Skin epidermis (tissue), 12 donors: ENCODE measurements at regions not wholly inside any gene's neighbourhood (a gene's known extent, or its start where the extent isn't known, plus 50 kb on each side); places are given as distances from the start of the nearest gene placed in this dataset.
"Not testable (repeated sequence)": the region's sequence is repeated elsewhere in the genome, so short reads cannot be mapped to it uniquely, and the experiment has no call there.

Experiments
- H3K27ac ChIP-seq, 21 experiments: fragments of 200-600 bp; sonication (generic) in 11 of 21; one replicate each; pipeline ENCODE4 v1.5.0; 2020; ENCODE audit warnings: mild to moderate bottlenecking in 3 of 21, inconsistent platforms in 2 of 21, moderate library complexity in 2 of 21
- H3K4me3 ChIP-seq, 7 experiments: fragments of 200-600 bp; sonication (generic) in 2 of 7; one replicate each; pipeline ENCODE4 v1.5.0; 2020; ENCODE audit warnings: inconsistent platforms in 2 of 7, mild to moderate bottlenecking in 2 of 7, moderate library complexity in 1 of 7

DNA sequence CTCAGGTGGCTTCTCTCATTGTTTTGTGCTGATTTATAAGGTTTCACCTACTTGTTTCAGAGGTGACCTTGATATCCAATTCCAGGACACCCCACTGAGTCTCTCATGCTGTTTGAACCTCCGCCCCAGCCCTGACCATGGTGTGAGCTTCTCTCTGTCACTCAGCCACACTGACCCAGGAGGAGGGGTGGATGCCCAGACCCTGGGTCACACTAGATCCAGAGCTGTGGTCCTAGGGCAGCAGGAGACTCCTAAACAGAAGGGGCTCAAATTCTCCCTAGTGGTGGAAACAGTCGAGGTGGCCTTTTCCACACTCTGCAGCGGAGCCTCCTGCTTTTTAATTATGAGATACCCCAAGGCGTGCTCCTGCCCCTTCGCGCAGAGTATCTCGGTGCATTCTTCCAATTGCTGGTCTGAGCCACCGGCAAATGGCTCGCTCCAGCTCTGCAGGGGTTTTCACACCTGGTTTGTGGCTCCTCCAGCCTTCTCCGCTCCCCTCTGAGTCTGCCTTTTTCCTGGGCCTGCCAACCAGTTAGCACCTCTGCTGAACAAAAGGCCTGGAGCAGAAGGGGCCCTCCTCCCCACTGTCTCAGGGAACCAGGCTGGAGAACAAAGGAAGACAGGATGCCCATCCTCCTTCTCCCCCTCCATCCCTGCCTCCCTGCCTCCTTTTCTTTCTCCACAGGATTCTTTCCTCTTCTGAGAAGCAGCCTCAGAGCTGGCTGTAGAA, 147.3 kb upstream of the SPRED2 start:
- H3K4me3 ChIP-seq, result no peak overlapping the region

DNA sequence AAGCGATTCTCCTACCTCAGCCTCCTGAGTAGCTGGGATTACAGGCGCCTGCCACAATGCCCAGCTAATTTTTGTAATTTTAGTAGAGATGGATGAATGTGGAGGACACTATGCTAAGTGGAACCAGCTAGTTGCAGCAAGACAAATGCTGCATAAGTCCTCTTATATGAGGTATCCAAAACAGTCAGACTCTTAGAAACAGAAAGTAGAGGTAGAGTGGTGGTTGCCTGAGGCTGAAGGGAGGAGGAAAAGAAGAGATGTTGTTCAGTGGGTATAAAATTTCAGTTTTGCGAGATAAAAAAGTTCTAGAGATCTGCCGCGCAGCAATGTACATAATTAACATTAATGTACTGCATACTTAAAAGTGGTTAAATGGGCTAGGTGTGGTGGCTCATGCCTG, 145.3 kb upstream of the SPRED2 start:
- H3K4me3 ChIP-seq, result no peak overlapping the region
- peak overlapping the region in 7 of 21 experiments; percentile 13 to 79 (median 52) for H3K27ac ChIP-seq

More for the DNA sequence above, 147.3 kb upstream of the SPRED2 start:
- no peak overlapping the region for H3K27ac ChIP-seq

DNA sequence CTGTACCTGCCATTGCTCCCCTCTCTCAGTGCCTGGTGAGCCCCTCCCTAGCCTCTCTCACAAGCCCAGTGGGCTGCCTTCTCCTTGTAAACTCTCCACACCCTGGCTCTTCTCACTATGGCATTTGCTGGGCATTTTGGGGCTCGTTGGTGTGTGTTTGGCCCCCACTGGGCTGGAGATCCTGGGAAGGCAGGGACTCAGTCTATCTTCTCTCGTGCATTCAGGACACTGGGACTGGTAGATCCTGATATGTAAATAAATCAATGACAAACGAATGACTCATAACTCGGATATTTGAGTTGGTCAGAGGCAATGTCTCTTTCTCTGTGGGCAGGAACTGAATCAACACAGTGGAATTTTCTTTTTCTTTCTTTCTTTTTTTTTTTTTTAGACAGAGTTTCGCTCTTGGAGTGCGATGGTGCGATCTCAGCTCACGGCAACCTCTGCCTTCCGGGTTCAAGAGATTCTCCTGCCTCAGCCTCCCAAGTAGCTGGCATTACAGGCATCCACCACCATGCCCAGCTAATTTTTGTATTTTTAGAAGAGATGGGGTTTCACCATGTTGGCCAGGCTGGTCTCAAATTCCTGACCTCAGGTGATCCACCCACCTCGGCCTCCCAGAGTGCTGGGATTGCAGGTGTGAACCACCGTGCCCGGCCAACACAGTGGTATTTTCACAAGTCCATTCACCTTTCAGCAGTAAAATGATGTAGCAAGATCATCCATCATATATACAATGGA, 144.6 kb upstream of the SPRED2 start:
- H3K4me3 ChIP-seq, result no peak overlapping the region
- peak overlapping the region in 12 of 21 experiments; percentile 0 to 79 (median 44) for H3K27ac ChIP-seq

DNA sequence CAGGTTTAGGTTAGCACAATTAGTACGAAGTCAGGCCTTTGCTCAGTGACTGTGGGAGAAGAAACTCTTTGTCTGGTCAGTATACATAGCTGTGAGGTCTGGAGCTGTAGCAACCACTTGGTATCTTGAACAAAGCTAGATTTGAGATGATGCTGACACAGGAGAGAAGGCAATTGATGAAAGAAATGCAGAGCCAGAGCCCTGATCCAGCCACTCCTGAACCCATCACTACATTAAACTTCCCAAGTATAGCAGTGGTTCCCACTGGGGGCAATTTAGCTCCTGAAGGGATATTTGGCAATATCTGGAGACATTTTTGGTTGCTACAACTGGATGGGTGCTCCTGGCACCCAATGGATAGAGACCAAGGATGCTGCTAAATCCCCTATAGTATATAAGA, 143.9 kb upstream of the SPRED2 start:
- Histone ChIP-seq H3K27ac (peak overlapping the region in 11 of 21 experiments; percentile 0 to 79 (median 45)), H3K4me3 (no peak overlapping the region)

DNA sequence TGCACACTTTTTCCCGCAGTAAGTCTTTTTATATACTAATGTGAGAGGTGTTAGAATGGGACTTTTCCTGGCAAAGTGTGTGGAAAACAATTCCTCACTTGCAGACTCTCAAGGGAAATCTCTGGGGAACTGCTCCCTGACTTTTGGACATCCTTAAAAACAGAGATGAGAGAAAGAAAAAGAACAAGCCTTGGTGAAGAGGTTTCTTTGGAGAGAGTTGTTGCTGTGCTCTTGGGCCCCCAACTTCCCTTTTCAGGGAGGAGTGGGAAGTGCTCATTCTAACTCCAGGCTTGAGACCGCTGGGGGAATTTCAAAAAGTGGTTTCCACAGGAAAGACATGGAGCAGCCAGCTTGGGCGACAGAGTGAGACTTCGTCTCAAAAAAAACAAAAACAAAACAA, 142.6 kb upstream of the SPRED2 start:
- Histone ChIP-seq H3K4me3 (no peak overlapping the region), H3K27ac (peak overlapping the region in 6 of 21 experiments; percentile 1 to 79 (median 18))

DNA sequence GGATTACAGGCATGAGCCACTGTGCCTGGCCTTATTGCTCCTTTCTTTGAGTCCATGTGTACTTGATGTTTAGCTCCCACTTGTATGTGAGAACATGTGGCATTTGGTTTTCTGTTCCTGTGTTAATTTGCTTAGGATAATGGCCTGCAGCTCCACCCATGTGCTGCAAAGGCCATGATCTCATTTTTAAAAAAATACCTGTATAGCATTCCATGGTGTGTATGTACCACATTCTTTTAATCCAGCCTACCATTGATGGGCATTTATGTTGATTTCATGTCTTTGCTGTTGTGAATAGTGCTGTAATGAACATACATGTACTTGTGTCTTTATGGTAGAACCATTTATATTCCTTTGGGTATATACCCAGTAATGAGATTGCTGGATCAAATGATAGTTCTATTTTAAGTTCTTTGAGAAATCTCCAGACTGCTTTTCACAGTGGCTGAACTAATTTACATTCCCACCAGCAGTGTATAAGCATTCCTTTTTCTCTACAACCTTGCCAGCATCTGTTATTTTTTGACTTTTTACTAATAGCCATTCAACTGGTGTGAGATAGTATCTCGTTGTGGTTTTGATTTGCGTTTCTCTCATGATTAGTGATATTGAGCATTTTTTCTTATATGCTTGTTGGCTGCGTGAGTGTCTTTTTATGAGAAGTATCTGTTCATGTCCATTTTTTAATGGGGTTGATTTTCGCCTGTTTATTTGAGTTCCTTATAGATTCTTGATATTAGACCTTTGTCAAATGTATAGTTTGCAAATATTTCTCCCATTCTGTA, 136.4 kb upstream of the SPRED2 start:
- not testable (repeated sequence) for H3K27ac ChIP-seq

DNA sequence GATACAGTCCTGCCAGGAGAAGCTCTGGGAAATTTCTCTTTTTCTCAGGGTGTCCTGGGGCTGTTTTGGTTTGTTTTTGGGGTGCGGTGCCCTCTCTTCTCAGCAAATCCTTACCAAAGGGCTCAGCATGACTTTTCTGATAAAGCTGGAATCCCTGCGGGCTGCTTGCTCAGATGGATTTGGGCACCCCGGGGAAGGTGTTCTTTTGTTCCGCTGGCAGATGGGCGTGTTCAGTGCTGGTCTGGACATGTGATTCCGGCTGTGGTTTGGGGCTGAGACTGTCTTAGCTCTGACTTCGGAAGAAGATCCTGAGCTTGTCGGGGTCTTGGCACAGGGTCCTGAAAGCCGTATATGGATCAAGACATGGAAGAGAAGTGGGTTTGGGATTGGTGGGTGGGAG, 134.2 kb upstream of the SPRED2 start:
- peak overlapping the region in 17 of 21 experiments; percentile 2 to 83 (median 67) for H3K27ac ChIP-seq
- H3K4me3 ChIP-seq, result peak overlapping the region in 4 of 7 experiments; percentile 1 to 27 (median 8)

More for the DNA sequence above, 136.4 kb upstream of the SPRED2 start:
- not testable (repeated sequence) for H3K4me3 ChIP-seq

DNA sequence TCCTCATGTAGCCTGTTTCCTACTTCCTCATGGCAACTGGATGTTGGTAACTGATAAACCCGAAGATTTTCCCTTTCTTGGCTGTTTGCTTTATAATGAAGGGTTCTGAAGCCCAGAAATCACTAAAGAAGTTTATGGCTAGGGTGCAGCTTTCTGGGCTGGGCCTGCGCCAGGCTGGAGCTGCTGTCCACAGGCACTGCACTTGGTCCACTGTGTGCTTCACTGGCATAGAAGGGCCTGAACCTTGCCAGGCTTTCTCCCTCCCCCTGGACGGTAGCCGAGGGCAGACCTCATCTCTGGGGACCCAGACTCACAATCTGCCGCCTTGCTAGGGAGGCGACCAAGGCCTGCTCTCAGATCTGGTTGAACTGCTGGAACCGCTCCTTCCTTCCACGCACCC, 133.3 kb upstream of the SPRED2 start:
- no peak overlapping the region for H3K4me3 ChIP-seq
- H3K27ac ChIP-seq, result peak overlapping the region in 16 of 21 experiments; percentile 8 to 83 (median 52)

DNA sequence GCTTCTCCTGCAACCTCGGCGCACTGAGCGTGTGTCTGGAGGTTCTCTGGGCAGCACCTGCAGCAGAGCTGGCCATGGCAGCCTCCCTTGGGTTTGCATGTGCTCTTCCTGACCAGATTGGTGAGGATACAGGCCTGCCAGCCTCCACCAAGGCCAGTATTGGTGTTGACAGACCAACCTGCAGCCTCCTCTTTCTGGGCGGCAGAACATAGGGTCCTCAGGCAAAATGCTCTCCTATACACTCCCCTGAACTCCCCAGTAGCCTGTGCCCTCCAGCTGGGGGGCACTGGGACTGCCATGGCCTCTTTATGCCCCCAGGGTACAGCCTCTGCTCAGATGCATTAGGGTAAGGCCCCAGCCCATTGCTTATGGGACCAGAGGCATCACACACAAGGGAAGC, 131.9 kb upstream of the SPRED2 start:
- Histone ChIP-seq H3K27ac (no peak overlapping the region), H3K4me3 (no peak overlapping the region)

DNA sequence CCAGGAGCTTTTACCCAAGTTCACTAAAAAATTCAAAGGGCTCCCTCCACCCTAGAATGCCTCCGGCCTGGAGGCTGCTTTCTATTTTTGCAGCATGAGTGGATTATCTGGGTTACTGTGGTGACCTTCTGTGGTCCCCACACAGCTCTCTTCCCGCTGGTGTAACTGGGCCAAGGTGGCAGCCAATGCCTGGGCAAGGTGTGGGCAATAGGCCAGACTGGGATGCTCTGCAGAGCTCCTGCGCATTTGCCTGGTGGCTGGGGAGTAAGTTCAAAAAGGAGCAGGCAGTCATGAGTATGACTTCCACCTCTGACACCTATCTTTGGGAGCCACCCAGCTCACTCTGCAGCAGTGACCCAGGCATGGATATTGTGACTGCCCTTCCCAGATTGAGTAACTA, 130.5 kb upstream of the SPRED2 start:
- Histone ChIP-seq H3K4me3 (no peak overlapping the region), H3K27ac (no peak overlapping the region)

DNA sequence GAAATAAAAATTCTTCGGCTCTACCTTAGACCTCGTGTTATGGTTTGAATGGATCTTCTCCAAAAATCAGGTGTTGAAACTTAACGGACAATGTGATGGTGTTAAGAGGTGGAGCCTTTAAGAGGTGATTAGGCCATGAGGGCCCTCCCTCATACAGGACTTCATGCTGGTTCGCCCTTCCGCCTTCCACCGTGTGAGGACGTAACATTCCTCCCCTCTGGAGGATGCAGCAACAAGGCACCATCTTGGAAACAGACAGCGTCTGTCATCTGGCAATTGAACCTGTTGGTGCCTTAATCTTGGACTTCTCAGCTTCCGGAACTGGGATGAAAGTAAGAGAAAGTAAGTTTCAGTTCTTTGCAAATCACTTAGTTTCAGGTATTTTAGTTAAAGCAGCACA, 126.3 kb upstream of the SPRED2 start:
- no peak overlapping the region for H3K27ac ChIP-seq
- H3K4me3 ChIP-seq, result no peak overlapping the region

DNA sequence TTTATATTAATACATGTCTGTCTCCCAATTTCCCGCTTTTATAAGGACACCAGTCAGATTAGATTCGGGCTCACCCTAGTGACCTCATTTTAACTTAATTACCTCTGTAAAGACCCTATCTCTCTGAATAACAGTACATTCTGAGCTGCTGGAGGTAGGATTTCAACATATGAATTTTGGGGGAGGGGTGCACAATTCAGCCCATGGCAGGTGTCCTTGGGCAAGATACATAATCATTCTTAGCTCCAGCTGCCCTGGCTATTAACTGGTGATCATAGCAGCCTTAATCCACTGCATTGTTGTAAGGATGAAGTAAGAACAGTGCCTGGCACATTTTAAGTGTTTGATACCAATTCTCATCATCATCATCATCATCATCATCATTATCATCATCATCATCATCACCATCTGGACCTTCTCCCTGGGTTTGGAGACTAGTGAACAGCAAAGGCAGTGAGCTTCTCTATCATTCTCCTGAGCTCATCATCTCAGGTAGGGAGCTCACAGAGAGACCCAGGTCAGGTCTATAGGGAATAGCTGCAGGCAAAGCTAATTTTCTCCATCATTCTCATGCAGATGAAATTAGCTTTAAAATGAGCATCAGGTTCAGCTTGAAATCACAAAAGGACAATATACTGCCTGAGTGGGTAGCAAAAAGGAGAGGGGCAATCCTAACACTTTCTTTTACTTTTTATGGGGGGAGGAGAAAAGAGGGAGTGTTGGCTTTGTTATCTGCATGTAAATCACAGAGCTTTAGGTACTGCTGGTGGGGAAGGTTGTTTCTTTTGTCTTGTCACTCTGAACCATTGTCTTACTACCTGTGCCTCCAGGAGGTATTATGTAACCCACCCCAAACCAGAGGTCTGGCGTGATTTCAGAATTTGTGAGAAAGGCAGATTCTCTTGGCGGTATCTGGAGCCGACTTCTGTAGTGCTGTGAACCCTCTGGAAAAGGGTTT, 125.5 kb upstream of the SPRED2 start:
- H3K4me3 ChIP-seq, result no peak overlapping the region
- H3K27ac ChIP-seq, result no peak overlapping the region

DNA sequence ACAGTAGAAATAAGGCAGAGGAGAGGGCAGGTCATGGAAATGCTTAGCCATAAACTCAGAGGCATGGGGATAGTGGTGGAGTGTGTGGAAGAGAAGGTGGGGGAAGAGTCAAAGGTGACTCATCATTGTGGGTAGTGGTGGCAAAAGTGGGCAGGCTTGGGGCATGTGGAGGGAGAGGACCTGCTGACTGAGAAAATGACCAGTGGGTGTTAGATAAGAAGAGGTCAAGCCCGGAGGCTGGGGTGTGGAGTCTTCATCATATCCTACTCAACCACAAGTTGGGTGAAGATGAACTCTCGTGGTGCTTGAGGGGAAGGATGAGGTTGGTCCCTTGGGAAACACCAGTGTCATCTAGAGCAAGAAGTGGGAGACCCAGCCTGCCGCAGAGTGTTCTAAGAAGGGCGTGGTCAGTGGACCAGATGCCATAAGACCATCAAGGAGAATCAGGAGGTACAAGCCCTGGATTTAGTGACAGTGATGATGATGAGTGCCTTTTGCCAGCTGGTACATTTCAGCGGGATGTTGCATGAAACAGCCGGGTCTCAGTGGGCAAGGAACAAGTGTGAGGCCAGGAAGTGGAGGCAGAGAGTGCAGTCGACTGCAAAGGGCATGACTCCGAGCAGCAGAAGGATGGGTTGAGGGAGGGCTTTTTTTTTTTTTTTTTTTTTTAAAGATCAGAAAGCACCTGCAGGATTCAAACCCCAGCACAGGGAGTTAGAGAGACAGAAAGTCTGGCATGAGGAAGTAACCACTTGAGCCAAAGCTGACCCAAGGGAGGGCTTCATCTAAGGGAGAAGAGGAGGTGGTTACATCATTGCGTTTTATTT, 122.6 kb upstream of the SPRED2 start:
- Histone ChIP-seq H3K27ac (no peak overlapping the region), H3K4me3 (no peak overlapping the region)

DNA sequence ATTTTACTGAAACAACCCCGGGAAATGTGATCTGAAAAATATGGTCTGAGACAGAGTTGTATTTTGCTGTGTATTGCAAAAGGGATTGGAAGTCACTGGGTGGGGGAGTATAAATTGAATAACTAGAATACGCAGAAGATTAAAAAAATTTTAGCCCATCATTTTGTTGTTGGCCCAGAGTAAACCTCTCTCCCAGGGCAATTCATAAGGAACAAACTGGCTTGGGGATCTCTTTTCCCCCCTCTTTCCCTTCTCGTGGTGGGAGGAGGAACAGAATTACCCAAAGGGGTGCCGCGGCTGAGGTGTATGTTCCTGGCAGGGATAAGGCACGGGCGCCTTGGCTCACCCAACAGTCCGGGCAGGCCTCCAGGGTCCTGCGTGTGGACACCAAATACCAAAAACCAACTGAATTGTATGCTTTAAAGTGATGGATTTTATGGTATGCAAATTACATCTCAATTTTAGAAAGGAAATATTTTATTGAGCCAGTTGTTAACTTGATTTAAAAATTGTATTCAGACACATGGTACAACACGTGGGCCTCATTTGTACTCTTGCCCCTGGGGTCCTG, 121.2 kb upstream of the SPRED2 start:
- Histone ChIP-seq H3K27ac (no peak overlapping the region), H3K4me3 (no peak overlapping the region)

DNA sequence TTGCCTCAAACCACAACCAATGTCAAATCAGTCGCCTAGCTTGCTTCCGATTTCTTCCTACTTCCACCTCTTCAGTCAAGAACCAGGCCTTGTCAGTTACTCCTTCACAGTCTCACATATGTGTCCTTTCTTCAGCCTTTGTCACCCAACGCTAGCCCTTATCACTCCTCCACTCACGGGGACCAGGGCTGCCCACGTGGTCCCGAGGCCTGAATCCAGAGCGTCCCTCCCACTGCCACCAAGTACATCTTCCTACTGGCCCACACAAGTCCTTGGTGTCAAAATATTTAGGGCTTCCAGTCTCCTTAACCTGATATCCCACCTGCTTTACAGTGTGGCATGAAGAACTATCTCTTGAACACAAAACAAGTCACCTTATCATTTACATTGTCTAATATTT, 119.1 kb upstream of the SPRED2 start:
- H3K27ac ChIP-seq, result no peak overlapping the region

DNA sequence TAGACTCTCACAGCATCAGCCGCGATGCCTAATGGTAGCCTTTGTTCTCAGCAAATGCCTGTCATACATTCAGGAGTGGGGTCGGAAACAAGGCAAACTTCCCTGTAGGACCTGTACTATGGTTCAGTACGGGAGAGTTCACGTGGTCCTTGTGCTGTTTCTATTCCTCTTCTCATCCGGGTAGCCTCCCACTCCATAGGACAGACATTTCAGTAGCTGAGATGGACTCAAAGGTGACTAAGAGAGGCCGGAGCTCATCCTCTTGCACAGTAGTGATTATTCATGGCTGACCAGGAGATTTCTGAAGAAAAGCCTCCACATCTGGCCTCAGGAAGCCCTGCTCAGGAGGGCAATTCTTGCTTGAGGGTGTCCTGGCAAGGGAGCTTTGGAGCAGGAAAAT, 117.8 kb upstream of the SPRED2 start:
- Histone ChIP-seq H3K4me3 (no peak overlapping the region), H3K27ac (no peak overlapping the region)

More for the DNA sequence above, 119.1 kb upstream of the SPRED2 start:
- H3K4me3 ChIP-seq, result no peak overlapping the region

DNA sequence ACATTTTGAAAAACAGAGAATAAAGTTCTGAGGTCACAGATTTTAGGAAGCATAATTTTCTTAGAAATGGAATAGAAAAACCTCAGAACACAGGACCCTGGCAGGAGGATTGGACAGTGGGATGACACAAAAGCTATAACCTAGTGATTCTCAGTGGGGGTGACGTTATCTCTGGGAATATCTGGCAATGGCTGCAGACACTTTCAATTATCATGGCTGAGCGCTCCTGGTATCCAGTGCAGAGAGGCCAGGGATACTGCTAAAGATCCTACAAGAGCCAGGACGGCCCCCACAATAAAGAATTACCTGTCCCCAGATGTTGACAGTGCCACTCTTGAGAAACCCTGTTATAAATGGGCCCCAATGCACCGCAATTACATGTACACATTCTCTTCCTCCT, 117.2 kb upstream of the SPRED2 start:
- Histone ChIP-seq H3K4me3 (no peak overlapping the region), H3K27ac (no peak overlapping the region)

DNA sequence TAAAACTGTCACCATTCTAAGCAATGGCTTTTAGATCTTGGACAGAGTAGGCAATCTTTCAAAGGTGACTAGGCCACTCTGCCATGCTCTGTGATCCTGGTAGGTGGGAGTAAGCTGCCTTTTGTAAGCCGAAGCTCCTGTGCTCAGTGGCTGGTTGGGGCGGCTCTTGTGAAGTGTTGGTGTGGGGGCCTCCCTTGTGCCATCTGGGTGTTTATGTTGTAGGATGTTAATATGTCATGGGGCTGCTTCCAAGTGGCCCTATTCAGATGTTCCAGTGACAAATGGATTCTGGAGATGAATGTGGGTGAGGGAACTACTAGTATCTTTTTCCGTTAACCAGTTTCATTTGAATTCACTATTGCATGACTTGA, 116.8 kb upstream of the SPRED2 start:
- H3K4me3 ChIP-seq, result no peak overlapping the region
- no peak overlapping the region for H3K27ac ChIP-seq
